Testis (tissue), 2 donors: ENCODE measurements at regions not wholly inside any gene's neighbourhood (a gene's known extent, or its start where the extent isn't known, plus 50 kb on each side); places are given as distances from the start of the nearest gene placed in this dataset.

ENCODE experiments used
- DNase-seq: peaks from one replicate; pipeline ENCODE4 v3.0.0-alpha.2; 2019
- H3K27ac ChIP-seq, 2 donors: fragments of 200-600 bp; sonication (generic); one replicate each; pipeline ENCODE4 v1.5.1; 2019
- H3K27me3 ChIP-seq: fragments of 200-600 bp; sonication (generic); one replicate; pipeline ENCODE4 v1.5.1; 2019
- H3K36me3 ChIP-seq: fragments of 200-600 bp; sonication (generic); one replicate; pipeline ENCODE4 v1.5.1; 2017; ENCODE audit warnings: low read depth; ENCODE audit errors: missing control alignments
- H3K4me1 ChIP-seq: fragments of 200-600 bp; sonication (generic); one replicate; pipeline ENCODE4 v1.5.1; 2019
- H3K4me3 ChIP-seq, 2 donors: fragments of 200-600 bp; sonication (generic); one replicate each; pipeline ENCODE4 v1.5.1; 2017 to 2019
- H3K9me3 ChIP-seq: fragments of 200-600 bp; sonication (generic); one replicate; pipeline ENCODE4 v1.5.1; 2017
- POLR2A ChIP-seq: fragments of 450-650 bp; IDR thresholded peaks from one replicate; pipeline ENCODE4 v1.6.1; 2017; ENCODE audit warnings: antibody characterized with exemption, mild to moderate bottlenecking, moderate library complexity
- WGBS, 2 donors: methylation state at CpG; one replicate each; pipeline ENCODE4 v1.1.5; 2018; 5-methylcytosine and 5-hydroxymethylcytosine counted together
- intact Hi-C: fragments of 100-400 bp; cut with DNase I; formaldehyde crosslinking; loops from one replicate; pipeline ENCODE4 v1.15.1; 2023; ENCODE audit warnings: low total_unique reads
- TF ChIP-seq, protein P1 (sequence below), 3 experiments: fragments of 450-650 bp in 2 of 3; fragments of 200-600 bp in 1 of 3; sonication (generic) in 1 of 3; IDR thresholded peaks; one replicate each; pipeline ENCODE4 v1.5.1; 2016 to 2019; ENCODE audit warnings: antibody characterized with exemption in 3 of 3, mild to moderate bottlenecking in 2 of 3, moderate library complexity in 1 of 3

DNA sequence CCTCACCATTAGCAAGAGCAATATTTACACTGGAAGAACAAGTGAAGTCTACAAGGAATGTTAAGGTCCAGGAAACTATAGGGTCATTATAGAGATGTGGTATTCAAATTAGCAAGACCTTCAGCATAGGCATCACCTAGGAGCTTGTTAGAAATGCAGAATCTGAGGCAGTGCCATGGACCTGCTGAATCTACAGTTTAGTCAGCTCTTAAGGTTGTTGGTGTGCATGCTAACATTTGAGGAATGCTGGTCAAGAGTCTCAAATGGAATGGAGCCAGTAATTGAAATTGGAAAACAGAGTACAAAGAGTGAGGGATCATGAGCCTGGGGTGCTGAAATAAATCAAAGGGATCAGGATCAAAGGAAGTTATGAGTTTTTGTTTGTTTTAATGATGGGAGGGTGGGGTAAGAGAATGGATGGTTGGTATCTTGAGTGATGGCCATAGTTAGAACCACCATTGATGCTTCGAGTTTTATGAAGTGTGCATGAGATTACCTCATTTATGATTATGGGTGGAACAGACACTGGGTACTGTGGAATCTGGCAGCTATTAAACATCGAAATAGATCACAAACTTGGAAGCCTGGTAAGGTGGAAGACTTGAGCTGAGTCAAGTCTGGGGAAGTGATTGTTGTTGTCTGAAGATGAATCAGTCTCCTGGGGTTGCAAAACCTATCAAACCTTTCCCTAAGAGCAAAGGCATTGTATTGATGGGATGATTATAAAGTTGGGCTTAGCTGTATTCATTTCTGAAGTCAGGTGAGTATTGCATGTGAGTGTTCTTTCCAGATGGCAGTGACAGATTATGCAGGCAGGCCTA is 323.3 kb upstream of the E2F7 start:
- DNase-seq, result no peak
- H3K4me3 ChIP-seq, result no peak overlapping the region
- H3K4me1 ChIP-seq, result no peaks in the 10 kb centered on the region
- 88 to 89% methylated on average over 2 of the region's 2 CpGs for WGBS, 2 donors
- no peaks in the 10 kb centered on the region for H3K27me3 ChIP-seq
- no peaks in the 10 kb centered on the region for H3K36me3 ChIP-seq
- intact Hi-C loops, result no loop called here
- TF ChIP-seq POLR2A, result no peak
- TF ChIP-seq, protein P1, sequence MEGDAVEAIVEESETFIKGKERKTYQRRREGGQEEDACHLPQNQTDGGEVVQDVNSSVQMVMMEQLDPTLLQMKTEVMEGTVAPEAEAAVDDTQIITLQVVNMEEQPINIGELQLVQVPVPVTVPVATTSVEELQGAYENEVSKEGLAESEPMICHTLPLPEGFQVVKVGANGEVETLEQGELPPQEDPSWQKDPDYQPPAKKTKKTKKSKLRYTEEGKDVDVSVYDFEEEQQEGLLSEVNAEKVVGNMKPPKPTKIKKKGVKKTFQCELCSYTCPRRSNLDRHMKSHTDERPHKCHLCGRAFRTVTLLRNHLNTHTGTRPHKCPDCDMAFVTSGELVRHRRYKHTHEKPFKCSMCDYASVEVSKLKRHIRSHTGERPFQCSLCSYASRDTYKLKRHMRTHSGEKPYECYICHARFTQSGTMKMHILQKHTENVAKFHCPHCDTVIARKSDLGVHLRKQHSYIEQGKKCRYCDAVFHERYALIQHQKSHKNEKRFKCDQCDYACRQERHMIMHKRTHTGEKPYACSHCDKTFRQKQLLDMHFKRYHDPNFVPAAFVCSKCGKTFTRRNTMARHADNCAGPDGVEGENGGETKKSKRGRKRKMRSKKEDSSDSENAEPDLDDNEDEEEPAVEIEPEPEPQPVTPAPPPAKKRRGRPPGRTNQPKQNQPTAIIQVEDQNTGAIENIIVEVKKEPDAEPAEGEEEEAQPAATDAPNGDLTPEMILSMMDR (IDR thresholded peaks at IDR 0.05), result no peak
- no peak overlapping the region for H3K27ac ChIP-seq
- H3K9me3 ChIP-seq, result no peaks in the 10 kb centered on the region

GRCh38 chr12:77387671-77388070 is 322.3 kb upstream of the E2F7 start:
- Histone ChIP-seq H3K27me3 (no peaks in the 10 kb centered on the region), H3K27ac (no peak overlapping the region), H3K4me1 (no peaks in the 10 kb centered on the region), H3K9me3 (no peaks in the 10 kb centered on the region), H3K36me3 (no peaks in the 10 kb centered on the region), H3K4me3 (no peak overlapping the region)
- TF ChIP-seq, protein P1 (IDR thresholded peaks at IDR 0.05), result no peak
- TF ChIP-seq POLR2A, result no peak
- intact Hi-C loops, result no loop called here
- WGBS, 2 donors, result 50 to 75% methylated on average over 1 of the region's 1 CpG
- no peak for DNase-seq

DNA sequence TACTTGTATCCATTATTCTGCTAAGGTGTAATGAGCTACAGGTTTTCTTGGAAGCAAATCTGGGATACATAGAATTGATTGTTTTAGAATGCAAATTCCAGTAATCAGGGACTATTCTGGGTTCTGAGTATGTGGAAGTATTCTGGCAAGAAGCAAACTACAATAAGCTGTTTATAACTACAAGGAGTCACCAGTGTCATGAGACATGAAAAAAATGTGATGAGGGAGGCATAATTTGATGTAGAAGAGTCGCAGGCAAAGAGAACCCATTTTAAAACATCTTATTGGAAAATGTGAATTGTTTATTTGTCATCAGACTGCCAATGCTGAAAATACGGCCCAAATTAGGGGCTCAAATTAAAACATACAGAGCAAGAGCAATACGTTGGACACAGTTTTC is 321.8 kb upstream of the E2F7 start:
- TF ChIP-seq POLR2A, result no peak
- TF ChIP-seq, protein P1 (IDR thresholded peaks at IDR 0.05), result no peak
- Histone ChIP-seq H3K36me3 (no peaks in the 10 kb centered on the region), H3K9me3 (no peaks in the 10 kb centered on the region), H3K27me3 (no peaks in the 10 kb centered on the region), H3K4me1 (no peaks in the 10 kb centered on the region), H3K27ac (no peak overlapping the region), H3K4me3 (no peak overlapping the region)
- WGBS, 2 donors, result 54 to 57% methylated on average over 3 of the region's 3 CpGs
- intact Hi-C loops, result no loop called here
- DNase-seq, result no peak

GRCh38 chr12:77384941-77385340 is 319.6 kb upstream of the E2F7 start:
- TF ChIP-seq, protein P1 (IDR thresholded peaks at IDR 0.05), result no peak
- no peak for TF ChIP-seq POLR2A
- no peaks in the 10 kb centered on the region for H3K9me3 ChIP-seq
- WGBS, 2 donors, result 79 to 86% methylated on average over 3 of the region's 3 CpGs
- no peak overlapping the region for H3K4me3 ChIP-seq
- H3K27me3 ChIP-seq, result no peaks in the 10 kb centered on the region
- intact Hi-C loops, result no loop called here
- no peak overlapping the region for H3K27ac ChIP-seq
- H3K36me3 ChIP-seq, result no peaks in the 10 kb centered on the region
- DNase-seq, result no peak
- no peaks in the 10 kb centered on the region for H3K4me1 ChIP-seq
